K562 (cell line): ENCODE measurements at regions not wholly inside any gene's neighbourhood (a gene's known extent, or its start where the extent isn't known, plus 50 kb on each side); places are given as distances from the start of the nearest gene placed in this dataset.

Experiments
- ATAC-seq: fragments of 200-7000 bp; cut with Tn5 transposase; 3 replicates; pipeline ENCODE4 v1.9.1; 2020; ENCODE audit warnings: moderate library complexity
- BruUV-seq: library from RNA; stranded (reverse); fragments of 400-500 nt; replicated peaks from 2 replicates; lab custom pipeline; 2021; lab: Mats Ljungman, UMichigan
- CTCF ChIA-PET: fragments of 300-600 bp; formaldehyde crosslinking; extraction: SDS; loops from one replicate; lab custom pipeline; 2021; ENCODE audit warnings: low intra/inter-chr PET ratio; lab: Yijun Ruan, JAX
- POLR2A ChIA-PET: fragments of 300-600, 350-650 bp; sonication (Branson Sonifier 250); formaldehyde crosslinking; extraction: SDS; loops from one replicate; lab custom pipeline; 2021; ENCODE audit warnings: antibody characterized with exemption, inconsistent platforms; lab: Yijun Ruan, JAX
- DNase-seq, 4 experiments: peaks; one replicate each; pipeline versions ENCODE4 v3.0.0 to v3.0.0-alpha.2; 2011 to 2018; ENCODE audit warnings: low spot score in 3 of 4, mixed read lengths in 3 of 4; ENCODE audit errors: extremely low read depth in 1 of 4
- FAIRE-seq: peaks from 2 replicates; lab custom pipeline; 2011; peaks lifted over from hg19 to GRCh38; lab: Jason Lieb, UNC
- H2AFZ ChIP-seq: 2 replicates; pipeline ENCODE4 v1.6.0; 2011; ENCODE audit warnings: low read depth, low read length, control low read depth, inconsistent platforms
- H3K27ac ChIP-seq: fragments of 200-600 bp; 3 replicates; pipeline ENCODE4 v1.8.0; 2011; ENCODE audit warnings: low read depth, mild to moderate bottlenecking, control low read depth, inconsistent platforms, low read length, moderate library complexity, mixed read lengths; ENCODE audit errors: extremely low read depth
- H3K27me3 ChIP-seq, 2 experiments: fragments of 300-600 bp in 1 of 2; 2 replicates in 1 of 2; 3 replicates in 1 of 2; pipeline versions ENCODE4 v1.6.0 to v1.8.0; 2011; ENCODE audit warnings: inconsistent platforms in 2 of 2, low read length in 2 of 2, mild to moderate bottlenecking in 1 of 2, mixed read lengths in 1 of 2, moderate library complexity in 1 of 2; ENCODE audit not compliant: control insufficient read depth in 2 of 2, insufficient read depth in 2 of 2
- H3K36me3 ChIP-seq: fragments of 300-600 bp; 3 replicates; pipeline ENCODE4 v1.8.0; 2011; ENCODE audit warnings: mild to moderate bottlenecking, low read length, inconsistent platforms; ENCODE audit not compliant: control insufficient read depth, insufficient read depth
- H3K4me1 ChIP-seq, 2 experiments: fragments of 200-600 bp in 1 of 2; replicated peaks in 1 of 2; 2 replicates in 1 of 2; 3 replicates in 1 of 2; pipeline versions ENCODE4 v1.5.1 to v1.8.0; 2011; ENCODE audit warnings: inconsistent platforms in 2 of 2, low read length in 2 of 2, mild to moderate bottlenecking in 1 of 2, mixed read lengths in 1 of 2, moderate library complexity in 1 of 2; ENCODE audit not compliant: control insufficient read depth in 2 of 2, insufficient read depth in 2 of 2
- H3K4me2 ChIP-seq: 2 replicates; pipeline ENCODE4 v1.6.1; 2011; ENCODE audit warnings: low read length, control low read depth, inconsistent platforms, mixed read lengths; ENCODE audit not compliant: insufficient read depth
- H3K4me3 ChIP-seq: fragments of 200-600 bp; sonication (generic), shearing (Covaris generic); 2 replicates; pipeline ENCODE4 v1.5.1; 2016; ENCODE audit warnings: control low read depth, inconsistent platforms
- H3K79me2 ChIP-seq: fragments of 200-600 bp; 3 replicates; pipeline ENCODE4 v1.8.0; 2011; ENCODE audit warnings: low read length, inconsistent platforms; ENCODE audit not compliant: control insufficient read depth, insufficient read depth
- H3K9ac ChIP-seq, 2 experiments: 2 replicates each; pipeline versions ENCODE4 v1.6.0 to v1.6.1; 2011; ENCODE audit warnings: low read depth in 2 of 2, low read length in 2 of 2, control low read depth in 1 of 2, inconsistent platforms in 1 of 2, mild to moderate bottlenecking in 1 of 2, mixed read lengths in 1 of 2; ENCODE audit not compliant: insufficient read depth in 1 of 2
- H3K9me1 ChIP-seq: one replicate; pipeline ENCODE4 v1.6.0; 2011; ENCODE audit warnings: inconsistent platforms, mild to moderate bottlenecking, low read length, moderate library complexity; ENCODE audit not compliant: control insufficient read depth, insufficient read depth
- H3K9me3 ChIP-seq: replicated peaks from 2 replicates; pipeline ENCODE4 v1.5.1; 2011; ENCODE audit warnings: low read depth, low read length, inconsistent platforms; ENCODE audit not compliant: control insufficient read depth, insufficient read depth
- H4K20me1 ChIP-seq: replicated peaks from 2 replicates; pipeline ENCODE4 v1.6.1; 2011; ENCODE audit warnings: low read length, inconsistent platforms, mixed read lengths; ENCODE audit not compliant: control insufficient read depth, insufficient read depth
- BHLHE40 ChIP-seq: IDR thresholded peaks from 2 replicates; pipeline ENCODE4 v1.6.1; 2011; ENCODE audit warnings: low read length, improper control_type of control experiment
- FUS ChIP-seq: fragments of 200-400 bp; formaldehyde crosslinking; optimal IDR thresholded peaks from 2 replicates; pipeline ENCODE3; 2017; ENCODE audit warnings: low read depth, low read length
- MCM5 ChIP-seq: fragments of 450-650 bp; IDR thresholded peaks from 2 replicates; pipeline ENCODE4 v1.6.1; 2016; ENCODE audit warnings: low read depth
- POLR2B ChIP-seq: fragments of 450-650 bp; IDR thresholded peaks from 2 replicates; pipeline ENCODE4 v1.6.1; 2018; ENCODE audit warnings: low read depth; ENCODE audit not compliant: partially characterized antibody
- RBM17 ChIP-seq: fragments of 200-400 bp; formaldehyde crosslinking; IDR thresholded peaks from 2 replicates; pipeline ENCODE4 v1.6.1; 2017; ENCODE audit warnings: low read depth, mild to moderate bottlenecking, low read length, borderline replicate concordance
- ZNF134 ChIP-seq: fragments of 250-450 bp; sonication (Bioruptor Pico); conservative IDR thresholded peaks from 2 replicates; pipeline ENCODE4 v1.4.0; 2020
- ZNF165 ChIP-seq: fragments of 250-450 bp; sonication (Bioruptor Pico); IDR thresholded peaks from 2 replicates; pipeline ENCODE4 v1.4.0; 2020; ENCODE audit warnings: borderline replicate concordance
- WGBS: fragments of 100-300 bp; shearing (Covaris generic); methylation state at CpG from one replicate; pipeline ENCODE4 v1.1.6; 2016; ENCODE audit warnings: low coverage, mixed read lengths; ENCODE audit not compliant: insufficient coverage; ENCODE audit errors: missing lambda C conversion rate; 5-methylcytosine and 5-hydroxymethylcytosine counted together
- in situ Hi-C: fragments of 300-500 bp; cut with MboI; formaldehyde crosslinking; loops from 4 replicates; pipeline ENCODE4 v1.15.0; 2018; ENCODE audit warnings: inconsistent platforms, mixed read lengths
- intact Hi-C: fragments of 100-400 bp; cut with micrococcal nuclease; formaldehyde crosslinking; loops from 2 replicates; pipeline ENCODE4 v1.14.2; 2022
- TF ChIP-seq, protein P1 (sequence below): fragments of 250-450 bp; sonication (Bioruptor Pico); IDR thresholded peaks from 2 replicates; pipeline ENCODE4 v1.5.0; 2021; ENCODE audit warnings: mild to moderate bottlenecking, borderline replicate concordance
- TF ChIP-seq, protein P2 (sequence below): fragments of 150-350 bp; IDR thresholded peaks from 2 replicates; pipeline ENCODE4 v1.6.1; 2014; ENCODE audit warnings: low read depth, mild to moderate bottlenecking, low read length, borderline replicate concordance

DNA sequence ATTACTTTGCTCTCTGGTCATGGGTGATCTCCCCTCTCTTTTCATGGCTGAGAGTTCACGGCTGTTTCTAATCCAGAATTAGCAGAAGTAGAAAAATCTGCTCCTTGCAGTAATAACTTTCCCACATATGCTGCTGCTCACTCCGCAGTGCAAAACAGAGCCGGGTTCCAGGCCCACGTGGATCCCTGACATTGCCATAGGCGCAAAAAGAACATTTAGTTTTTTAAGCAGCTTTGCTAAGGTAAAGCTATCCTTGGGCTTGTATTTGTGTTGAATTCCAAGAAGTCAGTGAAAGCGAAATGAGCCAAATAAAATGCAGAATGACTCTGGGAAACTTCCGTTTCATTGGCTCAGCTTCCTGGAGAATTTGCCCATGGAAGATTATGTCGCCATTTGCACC lies 633.7 kb upstream of the SUCLG2 start (continued):
- no peak for TF ChIP-seq POLR2B

DNA sequence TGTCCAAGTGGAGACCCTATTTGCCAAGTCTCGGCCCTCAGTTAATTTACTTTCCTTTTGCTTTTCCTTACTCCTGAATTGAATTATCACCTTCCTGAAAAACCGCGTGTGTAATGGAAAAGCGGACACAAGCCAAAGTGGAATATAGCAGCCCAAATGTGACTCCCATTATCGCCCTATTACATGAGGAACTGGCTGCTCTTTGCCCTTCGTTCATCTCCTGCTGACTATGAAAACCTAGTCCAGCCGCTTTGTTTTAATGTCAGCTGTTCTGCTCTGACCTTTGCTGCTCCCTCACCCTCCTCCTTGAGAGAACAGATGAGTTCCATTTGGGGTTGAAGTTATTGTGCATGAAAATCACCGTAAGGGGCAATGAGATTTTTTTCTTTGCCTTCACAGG lies 632.7 kb upstream of the SUCLG2 start:
- TF ChIP-seq, protein P1, sequence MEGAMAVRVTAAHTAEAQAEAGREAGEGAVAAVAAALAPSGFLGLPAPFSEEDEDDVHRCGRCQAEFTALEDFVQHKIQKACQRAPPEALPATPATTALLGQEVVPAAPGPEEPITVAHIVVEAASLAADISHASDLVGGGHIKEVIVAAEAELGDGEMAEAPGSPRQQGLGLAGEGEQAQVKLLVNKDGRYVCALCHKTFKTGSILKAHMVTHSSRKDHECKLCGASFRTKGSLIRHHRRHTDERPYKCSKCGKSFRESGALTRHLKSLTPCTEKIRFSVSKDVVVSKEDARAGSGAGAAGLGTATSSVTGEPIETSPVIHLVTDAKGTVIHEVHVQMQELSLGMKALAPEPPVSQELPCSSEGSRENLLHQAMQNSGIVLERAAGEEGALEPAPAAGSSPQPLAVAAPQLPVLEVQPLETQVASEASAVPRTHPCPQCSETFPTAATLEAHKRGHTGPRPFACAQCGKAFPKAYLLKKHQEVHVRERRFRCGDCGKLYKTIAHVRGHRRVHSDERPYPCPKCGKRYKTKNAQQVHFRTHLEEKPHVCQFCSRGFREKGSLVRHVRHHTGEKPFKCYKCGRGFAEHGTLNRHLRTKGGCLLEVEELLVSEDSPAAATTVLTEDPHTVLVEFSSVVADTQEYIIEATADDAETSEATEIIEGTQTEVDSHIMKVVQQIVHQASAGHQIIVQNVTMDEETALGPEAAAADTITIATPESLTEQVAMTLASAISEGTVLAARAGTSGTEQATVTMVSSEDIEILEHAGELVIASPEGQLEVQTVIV, result no peak
- TF ChIP-seq ZNF134 (CRISPR knock-in tag), result no peak
- no peak for TF ChIP-seq ZNF165 (CRISPR knock-in tag)
- TF ChIP-seq, protein P2, sequence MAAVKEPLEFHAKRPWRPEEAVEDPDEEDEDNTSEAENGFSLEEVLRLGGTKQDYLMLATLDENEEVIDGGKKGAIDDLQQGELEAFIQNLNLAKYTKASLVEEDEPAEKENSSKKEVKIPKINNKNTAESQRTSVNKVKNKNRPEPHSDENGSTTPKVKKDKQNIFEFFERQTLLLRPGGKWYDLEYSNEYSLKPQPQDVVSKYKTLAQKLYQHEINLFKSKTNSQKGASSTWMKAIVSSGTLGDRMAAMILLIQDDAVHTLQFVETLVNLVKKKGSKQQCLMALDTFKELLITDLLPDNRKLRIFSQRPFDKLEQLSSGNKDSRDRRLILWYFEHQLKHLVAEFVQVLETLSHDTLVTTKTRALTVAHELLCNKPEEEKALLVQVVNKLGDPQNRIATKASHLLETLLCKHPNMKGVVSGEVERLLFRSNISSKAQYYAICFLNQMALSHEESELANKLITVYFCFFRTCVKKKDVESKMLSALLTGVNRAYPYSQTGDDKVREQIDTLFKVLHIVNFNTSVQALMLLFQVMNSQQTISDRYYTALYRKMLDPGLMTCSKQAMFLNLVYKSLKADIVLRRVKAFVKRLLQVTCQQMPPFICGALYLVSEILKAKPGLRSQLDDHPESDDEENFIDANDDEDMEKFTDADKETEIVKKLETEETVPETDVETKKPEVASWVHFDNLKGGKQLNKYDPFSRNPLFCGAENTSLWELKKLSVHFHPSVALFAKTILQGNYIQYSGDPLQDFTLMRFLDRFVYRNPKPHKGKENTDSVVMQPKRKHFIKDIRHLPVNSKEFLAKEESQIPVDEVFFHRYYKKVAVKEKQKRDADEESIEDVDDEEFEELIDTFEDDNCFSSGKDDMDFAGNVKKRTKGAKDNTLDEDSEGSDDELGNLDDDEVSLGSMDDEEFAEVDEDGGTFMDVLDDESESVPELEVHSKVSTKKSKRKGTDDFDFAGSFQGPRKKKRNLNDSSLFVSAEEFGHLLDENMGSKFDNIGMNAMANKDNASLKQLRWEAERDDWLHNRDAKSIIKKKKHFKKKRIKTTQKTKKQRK, result no peak
- no peak for TF ChIP-seq RBM17
- TF ChIP-seq FUS, result no peak
- TF ChIP-seq BHLHE40, result no peak
- no peak for TF ChIP-seq MCM5
- DNase-seq (no peak), FAIRE-seq (no peak), ATAC-seq (no peak)
- intact Hi-C loops (no loop called here), in situ Hi-C loops (no loop called here)
- WGBS, result 0% methylated on average over 8 of the region's 8 CpGs
- Histone ChIP-seq H3K9ac (no peak overlapping the region), H4K20me1 (no peaks in the 10 kb centered on the region), H3K27me3 (no peaks in the 10 kb centered on the region), H3K27ac (no peak overlapping the region), H3K79me2 (no peaks in the 10 kb centered on the region), H3K4me3 (no peak overlapping the region), H3K4me1 (no peaks in the 10 kb centered on the region), H2AFZ (no peak overlapping the region), H3K4me2 (no peak overlapping the region), H3K9me1 (no peaks in the 10 kb centered on the region), H3K36me3 (no peaks in the 10 kb centered on the region), H3K9me3 (no peaks in the 10 kb centered on the region)
- BruUV-seq, result no TSS peak
- ChIA-PET CTCF (no interaction called here), POLR2A (no interaction called here)
